Duodenal mucosa (tissue), 2 donors: ENCODE measurements at regions not wholly inside any gene's neighbourhood (a gene's known extent, or its start where the extent isn't known, plus 50 kb on each side); places are given as distances from the start of the nearest gene placed in this dataset.

Experiments used
- H3K27ac ChIP-seq: one replicate; pipeline ENCODE4 v1.7.0; 2013; ENCODE audit warnings: low read depth, low read length
- H3K27me3 ChIP-seq, 2 donors: one replicate each; pipeline ENCODE4 v1.7.0; 2013; ENCODE audit warnings: low read length in 2 of 2, control low read depth in 1 of 2; ENCODE audit not compliant: insufficient read depth in 2 of 2, control insufficient read depth in 1 of 2
- H3K36me3 ChIP-seq, 2 donors: one replicate each; pipeline ENCODE4 v1.7.0; 2013; ENCODE audit warnings: low read length in 2 of 2, control low read depth in 1 of 2; ENCODE audit not compliant: insufficient read depth in 2 of 2, control insufficient read depth in 1 of 2
- H3K4me1 ChIP-seq, 2 donors: one replicate each; pipeline ENCODE4 v1.7.0; 2013; ENCODE audit warnings: low read length in 2 of 2, control low read depth in 1 of 2; ENCODE audit not compliant: insufficient read depth in 2 of 2, control insufficient read depth in 1 of 2
- H3K4me3 ChIP-seq, 2 donors: one replicate each; pipeline ENCODE4 v1.7.0; 2013; ENCODE audit warnings: low read length in 2 of 2, low read depth in 1 of 2
- H3K9ac ChIP-seq, 2 donors: one replicate each; pipeline ENCODE4 v1.7.0; 2013; ENCODE audit warnings: low read length in 2 of 2, low read depth in 1 of 2
- H3K9me3 ChIP-seq, 2 donors: one replicate each; pipeline ENCODE4 v1.7.0; 2013; ENCODE audit warnings: low read length in 2 of 2, control low read depth in 1 of 2; ENCODE audit not compliant: control insufficient read depth in 1 of 2

DNA sequence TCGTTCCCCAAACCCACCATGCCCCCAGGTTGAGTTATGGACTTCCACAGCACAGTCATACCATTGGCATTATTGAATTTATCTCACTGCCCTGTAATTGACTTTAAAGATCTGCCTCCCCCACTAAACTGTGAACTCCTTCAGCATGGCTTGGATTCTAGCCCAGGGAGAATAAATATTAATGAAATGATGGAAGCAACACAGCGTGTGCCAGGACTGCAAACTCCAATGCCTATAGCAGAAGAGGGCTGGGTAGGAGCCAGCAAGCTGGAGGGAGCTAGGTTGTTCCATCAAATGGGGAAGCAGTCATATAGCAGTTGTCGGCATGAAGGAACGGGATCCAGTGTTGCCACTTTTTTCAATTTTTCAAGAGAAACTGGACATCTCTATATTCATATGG is 69.0 kb upstream of the MSX2 start:
- H3K27ac ChIP-seq: no peak overlapping the region
- no peak overlapping the region for H3K9ac ChIP-seq
- no peaks in the 10 kb centered on the region for H3K4me1 ChIP-seq
- H3K27me3 ChIP-seq: peaks cover 0 to 8% of the 10 kb centered on the region in 2 donors
- H3K36me3 ChIP-seq: no peaks in the 10 kb centered on the region
- no peaks in the 10 kb centered on the region for H3K9me3 ChIP-seq
- no peak overlapping the region for H3K4me3 ChIP-seq

DNA sequence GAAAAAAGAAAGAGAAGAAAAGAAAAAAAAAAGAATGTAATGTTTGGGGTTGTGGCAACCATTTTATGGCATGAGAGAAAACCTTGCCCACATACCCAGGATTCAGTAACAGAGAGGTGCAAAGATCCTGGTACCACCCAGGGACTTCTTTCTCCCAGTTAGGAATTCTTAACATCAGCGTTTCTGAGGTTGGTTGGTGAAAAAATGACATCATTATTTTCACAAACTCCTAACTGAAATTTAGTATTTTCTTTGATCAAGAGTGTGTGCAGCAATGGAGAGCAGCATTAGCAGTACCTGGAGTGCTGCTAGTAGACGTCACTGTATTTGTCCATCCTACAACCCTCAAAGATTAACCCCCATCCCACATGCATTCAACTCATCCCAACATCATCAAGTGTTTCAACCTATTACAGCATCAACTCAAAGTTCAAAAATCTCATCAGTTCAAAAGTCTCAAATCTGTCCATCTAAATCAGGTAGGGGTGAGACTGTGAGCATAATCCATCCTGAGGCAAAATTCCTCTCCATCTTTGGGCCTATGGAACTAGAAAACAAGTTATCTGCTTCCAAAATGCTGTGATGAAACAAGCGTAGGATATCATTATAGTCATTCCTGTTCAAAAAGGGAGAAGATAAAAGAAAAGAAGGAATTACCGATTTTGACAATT is 60.1 kb upstream of the MSX2 start:
- Histone ChIP-seq H3K9me3 (no peaks in the 10 kb centered on the region), H3K27me3 (peaks cover 0 to 9% of the 10 kb centered on the region in 2 donors), H3K36me3 (no peaks in the 10 kb centered on the region), H3K4me1 (no peaks in the 10 kb centered on the region), H3K27ac (no peak overlapping the region), H3K4me3 (no peak overlapping the region), H3K9ac (no peak overlapping the region)

DNA sequence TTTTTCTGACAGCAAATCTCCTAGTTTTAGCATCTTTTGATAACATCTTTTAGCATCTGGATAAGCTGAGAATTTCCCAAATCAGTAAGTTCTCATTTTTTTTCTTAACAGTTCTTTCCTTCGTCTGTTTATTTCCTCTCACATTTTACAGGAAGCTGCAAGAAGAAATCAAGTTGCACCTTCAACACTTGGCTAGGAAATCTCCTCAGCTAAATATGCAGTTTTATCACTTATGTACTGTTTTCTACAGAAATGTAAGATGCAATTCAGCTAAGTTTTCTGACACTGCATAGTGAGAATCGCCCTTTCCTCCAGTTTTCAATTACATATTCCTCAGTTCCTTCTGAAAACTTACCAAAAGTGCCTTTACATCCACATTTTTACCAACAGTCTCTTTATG is 59.0 kb upstream of the MSX2 start:
- Histone ChIP-seq H3K27me3 (peaks cover 0 to 5% of the 10 kb centered on the region in 2 donors), H3K27ac (no peak overlapping the region), H3K36me3 (no peaks in the 10 kb centered on the region), H3K4me1 (no peaks in the 10 kb centered on the region), H3K9ac (no peak overlapping the region), H3K4me3 (no peak overlapping the region), H3K9me3 (no peaks in the 10 kb centered on the region)

DNA sequence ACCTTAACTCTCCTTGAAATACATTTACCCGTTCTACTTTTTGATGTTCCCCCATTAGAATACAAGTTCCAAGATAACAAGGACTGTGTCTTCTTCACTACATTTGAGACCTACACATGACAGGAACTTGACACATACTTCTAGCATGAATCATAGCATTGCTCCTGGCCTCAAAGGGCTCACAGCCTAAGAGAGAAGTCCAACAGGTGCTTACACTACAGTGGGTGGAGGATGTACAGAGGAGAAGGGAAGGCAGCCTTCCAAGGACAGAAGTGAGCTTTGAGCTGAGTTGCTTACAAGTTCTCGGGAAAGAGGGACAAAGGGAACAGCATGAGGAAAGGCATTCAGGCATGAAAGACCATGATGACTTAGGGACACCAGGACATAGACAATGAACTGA is 56.9 kb upstream of the MSX2 start:
- no peaks in the 10 kb centered on the region for H3K9me3 ChIP-seq
- no peak overlapping the region for H3K27ac ChIP-seq
- H3K9ac ChIP-seq: no peak overlapping the region
- H3K36me3 ChIP-seq: no peaks in the 10 kb centered on the region
- H3K4me3 ChIP-seq: no peak overlapping the region
- no peaks in the 10 kb centered on the region for H3K27me3 ChIP-seq
- no peaks in the 10 kb centered on the region for H3K4me1 ChIP-seq

DNA sequence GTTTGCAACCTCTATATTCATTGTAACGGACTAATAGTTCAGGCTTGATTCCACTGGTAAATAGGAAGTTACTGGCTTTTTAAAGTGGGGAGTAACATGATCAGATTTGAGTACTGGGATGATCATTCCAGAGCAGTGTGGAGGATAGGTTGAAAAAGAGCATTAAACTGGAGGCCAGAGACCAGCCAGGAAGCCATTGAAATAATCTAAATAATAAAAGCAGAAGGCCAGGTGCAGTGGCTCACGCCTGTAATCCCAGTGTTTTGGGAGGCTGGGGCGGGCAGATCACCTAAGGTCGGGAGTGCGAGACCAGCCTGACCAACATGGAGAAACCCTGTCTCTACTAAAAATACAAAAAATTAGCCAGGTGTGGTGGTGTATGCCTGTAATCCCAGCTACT is 56.0 kb upstream of the MSX2 start:
- Histone ChIP-seq H3K9ac (no peak overlapping the region), H3K27ac (no peak overlapping the region), H3K4me3 (no peak overlapping the region), H3K27me3 (no peaks in the 10 kb centered on the region), H3K4me1 (no peaks in the 10 kb centered on the region), H3K36me3 (no peaks in the 10 kb centered on the region), H3K9me3 (no peaks in the 10 kb centered on the region)
